Activated CD4-positive, CD25-positive, alpha-beta regulatory T cell treated with anti-CD3 and anti-CD28 coated beads, Interleukin-2, amount 50 U/mL, for 24 hours (primary cell): ENCODE measurements at regions not wholly inside any gene's neighbourhood (a gene's known extent, or its start where the extent isn't known, plus 50 kb on each side); places are given as distances from the start of the nearest gene placed in this dataset.

Experiments used
- ATAC-seq, 2 donors: fragments of 150-1000 bp; cut with Tn5 transposase; one replicate each; pipeline ENCODE4 v1.10.0; 2021; ENCODE audit warnings: mild to moderate bottlenecking in 1 of 2, moderate library complexity in 1 of 2

DNA sequence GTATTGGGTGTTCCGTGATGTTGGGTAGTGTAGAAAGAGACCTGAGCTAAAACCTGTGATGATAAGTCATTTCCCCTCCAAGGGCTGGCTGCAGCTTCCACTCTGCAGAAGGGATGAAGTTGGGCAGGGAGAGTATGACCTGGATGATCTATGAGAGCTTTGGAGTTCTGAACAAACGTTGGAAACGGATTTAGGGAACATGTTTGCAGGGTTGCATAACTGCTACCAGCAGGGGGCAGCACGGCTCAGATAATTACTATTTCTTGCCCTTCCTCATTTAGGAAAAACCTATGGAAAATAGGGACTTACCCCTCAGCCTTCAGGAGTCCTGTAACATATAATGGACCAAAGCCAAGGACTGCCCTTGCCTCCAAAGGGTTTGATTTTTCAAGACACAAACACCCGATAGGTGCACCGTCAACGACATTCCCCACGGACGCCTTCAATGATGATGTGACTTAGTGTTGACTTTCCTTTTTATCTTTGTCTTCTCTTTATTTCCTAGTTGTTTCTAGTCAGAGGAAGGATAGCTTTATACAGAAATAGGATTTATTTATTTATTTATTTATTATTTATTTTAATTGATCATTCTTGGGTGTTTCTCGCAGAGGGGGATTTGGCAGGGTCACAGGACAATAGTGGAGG, 164.9 kb upstream of the SASH1 start:
- no peak for ATAC-seq

DNA sequence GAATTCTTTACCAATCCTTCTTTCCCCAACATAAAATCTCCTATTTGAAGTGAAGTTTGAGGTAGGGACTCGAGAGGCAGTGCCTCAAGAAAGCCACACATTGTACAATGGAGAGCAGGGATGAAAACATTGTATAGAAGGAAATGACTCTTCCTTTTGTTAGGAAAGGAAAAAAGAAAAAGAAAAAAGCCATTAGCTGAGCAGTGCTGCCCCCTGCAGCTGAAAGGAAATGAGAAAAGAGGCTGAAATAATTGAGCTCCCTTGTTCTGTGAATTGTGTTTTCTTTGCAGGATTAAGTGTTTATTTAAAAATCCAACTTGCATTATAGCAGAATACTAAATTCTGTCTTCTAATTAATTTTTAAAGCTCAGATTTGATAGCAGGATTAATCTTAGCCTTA, 162.9 kb upstream of the SASH1 start:
- no peak for ATAC-seq

DNA sequence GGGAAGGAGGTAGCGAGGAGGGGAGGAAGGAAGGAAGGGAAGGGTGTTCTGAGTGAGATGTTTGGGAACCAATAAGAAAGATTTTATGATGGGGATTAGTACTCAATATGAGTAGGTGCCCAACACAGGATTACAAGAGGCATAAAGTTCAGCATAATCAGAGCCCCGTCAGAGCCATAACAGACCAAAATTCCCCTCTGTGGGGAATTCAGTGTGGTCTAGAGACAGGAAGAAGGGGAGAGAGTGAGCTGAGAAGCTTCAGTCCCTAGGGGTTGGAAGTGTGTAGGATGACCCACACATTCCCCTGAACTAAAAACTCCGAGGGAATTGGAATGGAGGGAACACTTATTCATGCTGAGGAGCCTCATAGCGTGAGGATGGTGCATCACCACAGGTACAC, 160.3 kb upstream of the SASH1 start:
- ATAC-seq = no peak

DNA sequence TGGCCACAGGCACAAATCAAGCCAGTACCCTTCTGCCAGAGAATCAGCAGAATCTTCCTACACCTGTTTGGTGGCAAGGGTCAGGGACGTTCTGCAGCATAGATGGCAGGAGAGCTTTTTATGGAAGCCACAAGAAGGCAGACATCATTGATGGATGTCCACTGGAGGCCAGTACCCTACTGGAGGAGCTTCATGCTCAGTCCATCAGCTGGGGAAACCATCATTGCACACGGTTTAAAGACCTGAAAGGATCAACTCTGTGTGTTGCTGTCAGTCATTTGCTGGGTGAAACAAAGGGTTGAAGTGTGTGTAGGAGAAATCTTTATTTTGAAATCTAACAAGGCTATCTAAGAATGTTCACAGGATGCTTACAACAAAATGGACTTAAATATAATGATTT, 158.9 kb upstream of the SASH1 start:
- ATAC-seq = no peak

DNA sequence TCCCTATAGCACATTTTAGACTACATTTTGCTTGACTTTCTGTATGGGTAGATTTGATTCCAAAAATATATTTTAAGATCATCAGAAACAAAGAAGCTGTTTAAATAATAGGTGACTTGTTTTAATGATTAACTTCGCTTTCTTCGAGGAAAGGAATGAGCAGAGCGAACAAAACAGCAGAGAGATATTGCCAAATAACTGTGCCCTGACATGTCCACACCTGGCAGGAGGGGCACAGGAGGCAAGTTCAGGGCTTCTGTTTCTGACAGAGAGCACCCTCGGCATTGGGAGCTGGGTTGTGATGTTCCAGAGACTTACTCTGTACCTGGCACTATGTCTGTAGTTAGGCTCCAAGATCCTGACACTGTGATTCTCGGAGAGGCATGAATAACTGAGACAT, 155.7 kb upstream of the SASH1 start:
- no peak for ATAC-seq

DNA sequence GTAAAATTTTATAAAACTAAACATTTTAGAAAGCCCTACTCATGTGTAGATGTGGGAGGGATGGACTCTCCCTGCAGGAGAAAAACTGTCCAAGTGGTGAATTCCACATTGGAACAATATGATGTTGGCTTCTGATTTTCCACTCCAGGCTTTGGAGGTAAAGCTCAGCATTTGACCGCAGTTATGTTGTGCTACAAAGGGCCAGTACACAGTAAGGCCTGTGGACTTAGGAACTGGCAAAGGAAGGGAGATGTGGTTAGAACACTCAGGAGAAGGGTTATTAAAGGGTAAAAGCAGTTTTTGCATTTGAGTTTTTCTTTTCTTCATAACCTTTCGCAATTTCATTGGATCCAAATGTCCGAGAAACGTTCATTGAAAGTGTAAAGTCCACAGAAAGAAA, 150.3 kb upstream of the SASH1 start:
- ATAC-seq = no peak

DNA sequence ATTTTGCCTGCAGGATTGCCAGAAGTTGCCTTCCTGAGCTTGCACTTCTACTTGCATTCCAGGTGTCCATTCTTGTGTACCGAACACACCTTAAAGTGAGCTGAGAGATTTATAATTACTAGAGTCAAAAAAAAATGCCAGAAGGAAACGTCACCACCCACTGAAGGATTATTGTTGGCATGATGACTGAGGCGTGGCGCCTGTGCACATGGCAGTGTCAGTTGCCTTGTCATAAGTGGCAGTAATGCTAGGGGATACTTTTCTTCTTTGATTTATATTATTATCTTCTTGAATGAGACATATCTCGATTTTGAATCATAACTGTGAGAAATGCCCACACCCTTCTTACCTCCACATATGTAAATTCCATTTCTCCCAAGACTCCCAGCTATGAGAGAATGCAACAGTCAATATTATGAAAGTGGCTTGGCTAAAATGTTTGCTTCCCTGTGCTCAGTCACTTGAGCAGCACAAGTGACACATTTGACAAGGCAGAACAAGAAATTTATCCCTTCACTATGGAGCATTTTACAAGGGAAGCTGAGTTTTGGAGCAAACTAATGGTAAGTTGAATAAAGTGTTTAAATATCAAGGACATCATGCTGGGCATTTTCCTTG, 149.5 kb upstream of the SASH1 start:
- ATAC-seq = no peak

DNA sequence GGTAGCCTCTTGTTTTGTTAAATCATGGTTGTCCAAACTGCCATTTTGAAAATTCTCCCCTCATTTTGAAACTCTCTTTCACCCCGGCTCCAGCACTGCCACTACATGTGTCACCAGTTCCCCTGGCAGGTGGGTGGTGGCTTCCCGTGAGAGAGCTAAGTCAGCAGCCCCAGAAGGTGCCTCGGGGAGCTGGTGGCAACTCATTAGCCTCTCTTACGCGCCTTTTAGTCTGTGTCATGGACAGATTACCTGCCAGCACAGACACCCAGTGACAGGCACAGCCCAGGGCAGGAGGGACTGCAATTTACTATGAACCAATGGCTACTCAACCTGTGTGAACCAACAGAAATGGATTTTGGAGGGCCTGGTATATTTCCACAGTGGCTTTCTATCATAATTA, 147.1 kb upstream of the SASH1 start:
- no peak for ATAC-seq

DNA sequence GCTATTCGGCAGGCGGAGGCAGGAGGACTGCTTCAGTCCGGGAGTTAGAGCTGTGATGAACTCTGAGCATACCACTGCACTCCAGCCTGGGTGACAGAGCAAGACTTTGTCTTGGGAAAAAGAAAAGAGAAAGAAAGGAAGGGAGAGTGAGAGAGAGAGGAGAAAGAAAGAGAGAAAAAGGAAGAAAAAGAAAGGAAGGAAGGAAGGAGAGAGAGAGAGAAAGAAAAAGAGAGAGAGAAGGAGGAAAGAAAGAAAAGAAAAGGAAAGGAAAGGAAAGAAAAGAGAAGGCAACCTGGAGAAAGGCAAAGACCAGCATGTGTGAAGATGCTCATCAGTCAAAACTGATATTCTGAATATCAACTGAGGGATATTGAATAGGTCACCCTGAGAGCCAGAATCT, 143.1 kb upstream of the SASH1 start:
- ATAC-seq = no peak

DNA sequence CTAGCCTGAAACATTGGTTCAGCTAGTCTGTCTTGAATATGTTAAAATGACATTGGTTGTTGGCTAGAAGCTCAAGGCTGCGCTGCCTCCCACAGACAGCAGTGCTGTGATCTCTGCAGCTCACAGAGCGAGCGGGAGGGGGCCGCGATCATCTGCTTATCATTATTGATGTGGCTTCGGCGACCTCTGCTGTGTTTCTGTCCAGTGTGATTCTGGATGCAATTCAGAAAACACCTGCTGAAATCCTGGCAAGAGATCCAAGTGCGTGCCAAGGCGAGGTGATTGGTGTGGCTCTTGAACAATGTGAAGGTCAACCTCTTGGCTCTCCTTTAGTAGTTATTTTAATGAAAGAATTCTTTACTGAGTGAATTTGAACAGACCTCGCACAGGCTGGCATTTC, 142.3 kb upstream of the SASH1 start:
- no peak for ATAC-seq

DNA sequence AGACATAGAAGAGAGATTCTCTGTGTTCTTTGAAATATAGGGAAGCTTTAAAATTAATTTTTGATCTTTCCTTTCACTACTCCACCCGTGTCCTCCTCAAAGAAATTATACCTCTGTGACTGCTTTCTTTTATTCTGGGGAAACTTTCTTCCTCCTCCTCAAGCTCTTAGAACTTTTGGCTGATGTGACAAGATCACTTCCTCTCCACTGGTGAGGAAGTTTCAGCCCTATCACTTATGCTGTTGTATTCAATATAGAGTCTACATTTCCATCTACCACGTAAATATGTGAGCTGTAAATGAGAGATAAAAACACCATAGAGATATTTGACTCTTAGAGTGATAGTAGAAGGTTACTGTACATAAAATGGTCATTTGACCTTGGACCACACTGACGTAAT, 141.9 kb upstream of the SASH1 start:
- ATAC-seq = no peak

DNA sequence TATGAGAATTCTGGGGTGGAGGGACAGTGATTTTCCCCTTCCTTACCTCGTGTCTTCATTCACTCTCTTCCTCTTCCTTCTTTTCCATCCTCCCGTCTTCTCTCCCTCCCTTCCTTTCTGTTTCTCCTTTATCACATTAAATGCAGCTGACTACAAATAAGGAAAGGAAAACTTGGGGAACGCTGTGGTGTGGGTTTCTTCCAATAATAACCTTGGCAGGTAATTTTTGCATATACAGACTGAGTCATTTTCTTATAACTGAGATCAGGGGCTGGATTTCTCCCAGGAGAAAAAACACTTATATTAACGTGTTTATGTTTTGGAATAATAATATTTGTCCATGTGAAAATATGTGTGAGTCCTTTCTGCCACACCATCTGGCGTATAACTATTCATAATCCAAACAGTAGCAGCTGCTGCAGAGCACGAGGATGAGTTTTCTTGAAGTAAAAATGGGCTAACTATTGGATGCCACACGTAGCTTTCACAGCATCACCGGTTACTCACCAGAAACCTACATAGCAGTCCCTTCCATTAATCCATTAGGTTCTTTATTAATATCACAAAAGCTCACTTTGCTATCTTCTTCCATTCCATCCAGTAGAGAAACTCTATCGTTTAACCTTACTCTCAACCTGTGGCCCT, 139.2 kb upstream of the SASH1 start:
- peak in 1 of 2 donors; percentile 6 for ATAC-seq

DNA sequence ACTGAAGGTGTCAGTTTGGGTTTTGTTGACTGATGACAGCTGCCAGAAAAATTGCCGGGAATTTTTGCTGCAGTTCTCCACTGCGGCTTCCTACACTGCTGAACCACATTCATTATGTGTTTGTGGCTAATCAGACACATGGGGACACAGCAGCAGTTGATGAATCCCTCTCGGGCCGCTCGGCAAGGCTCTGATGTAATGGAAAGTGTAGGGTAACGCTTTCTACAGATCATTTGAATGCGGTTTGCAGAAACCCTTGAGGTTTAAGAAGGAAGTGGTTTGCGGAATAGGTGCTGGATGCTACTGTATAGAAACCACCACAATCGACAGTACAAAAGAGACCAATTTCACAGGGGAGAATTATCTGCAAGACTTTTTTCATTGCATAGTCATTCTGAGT, 138.7 kb upstream of the SASH1 start:
- peak; percentile 84 to 88 for ATAC-seq

DNA sequence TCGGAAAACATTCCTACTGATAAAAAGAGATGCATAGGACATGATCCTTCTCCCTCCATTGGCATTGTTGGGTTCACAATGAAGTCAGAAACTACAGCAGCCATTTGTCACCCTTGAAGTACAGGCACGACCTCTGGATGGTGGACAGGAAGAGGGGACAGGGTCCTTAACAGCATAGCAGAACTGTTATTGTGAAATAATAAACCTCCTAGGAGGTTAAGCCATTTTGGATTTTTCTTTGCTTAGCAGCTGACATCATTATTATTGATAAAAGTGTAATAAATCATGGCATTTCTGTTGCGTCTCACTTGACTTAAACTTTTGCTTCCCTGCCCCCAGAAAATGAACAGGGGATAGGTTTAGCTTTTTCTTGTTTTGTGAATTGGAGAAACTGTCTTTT, 134.3 kb upstream of the SASH1 start:
- ATAC-seq = no peak

DNA sequence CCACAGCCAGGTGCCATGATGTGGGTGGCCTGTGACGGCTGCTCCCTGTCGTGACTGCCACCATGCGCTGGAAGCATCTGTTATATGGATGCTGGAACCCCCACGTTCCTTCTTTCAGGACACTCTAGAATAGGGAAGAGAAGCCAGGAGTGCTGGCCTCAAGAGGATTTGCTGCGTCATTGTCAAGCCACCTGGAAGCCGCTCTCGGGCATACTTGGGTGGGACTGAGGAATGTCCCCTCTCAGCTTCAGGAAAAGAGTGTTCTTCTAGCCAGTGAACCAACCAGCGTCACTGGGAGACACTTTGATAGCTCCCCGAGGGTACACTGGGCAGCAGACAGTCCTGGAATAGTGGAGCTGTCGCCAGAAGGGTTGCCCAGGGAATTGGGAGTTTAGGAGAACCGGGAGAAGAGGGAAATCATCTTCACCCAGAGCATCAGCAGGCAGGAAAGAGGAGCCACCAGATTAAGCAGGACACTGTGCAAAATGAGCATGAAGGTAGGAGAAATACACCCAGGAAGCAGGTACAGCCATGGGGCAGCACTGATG, 130.8 kb upstream of the SASH1 start:
- no peak for ATAC-seq

DNA sequence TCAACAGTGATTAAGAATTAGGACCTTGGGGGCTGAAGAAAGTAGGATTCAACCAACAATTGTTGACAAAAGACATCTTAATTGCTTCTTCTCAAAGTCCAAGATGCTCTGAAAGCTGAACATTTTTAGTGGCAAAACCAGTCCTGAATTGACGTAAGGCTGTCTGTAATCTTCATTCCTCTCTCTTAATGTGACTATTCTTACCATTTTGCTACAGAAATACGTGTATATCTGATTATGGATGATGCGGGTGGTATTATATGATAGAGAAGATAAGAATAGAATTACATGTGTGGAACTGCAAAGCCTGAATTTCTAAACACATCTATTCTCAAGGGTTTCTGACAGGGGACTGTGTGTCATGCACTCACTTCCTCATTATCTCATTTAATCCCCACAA, 130.3 kb upstream of the SASH1 start:
- ATAC-seq = no peak

DNA sequence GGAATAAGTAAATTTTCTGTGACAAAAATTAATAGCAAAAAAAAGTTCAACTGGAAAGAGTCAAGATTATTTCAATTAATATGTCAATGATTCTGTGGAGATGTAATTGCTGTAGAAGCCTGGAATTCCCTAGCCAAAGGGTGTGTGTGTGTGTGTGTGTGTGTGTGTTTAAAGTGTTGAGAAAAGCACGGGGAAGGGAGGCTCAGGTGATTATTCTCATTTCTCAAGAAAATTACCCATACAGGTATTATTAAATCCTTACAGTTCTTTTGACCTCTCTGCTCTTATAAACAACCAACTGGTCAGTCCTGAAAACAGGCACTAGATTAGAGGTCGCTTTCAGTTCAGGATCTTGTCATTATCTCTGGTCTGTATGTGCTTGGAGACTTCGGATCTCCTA, 129.3 kb upstream of the SASH1 start:
- ATAC-seq = no peak

DNA sequence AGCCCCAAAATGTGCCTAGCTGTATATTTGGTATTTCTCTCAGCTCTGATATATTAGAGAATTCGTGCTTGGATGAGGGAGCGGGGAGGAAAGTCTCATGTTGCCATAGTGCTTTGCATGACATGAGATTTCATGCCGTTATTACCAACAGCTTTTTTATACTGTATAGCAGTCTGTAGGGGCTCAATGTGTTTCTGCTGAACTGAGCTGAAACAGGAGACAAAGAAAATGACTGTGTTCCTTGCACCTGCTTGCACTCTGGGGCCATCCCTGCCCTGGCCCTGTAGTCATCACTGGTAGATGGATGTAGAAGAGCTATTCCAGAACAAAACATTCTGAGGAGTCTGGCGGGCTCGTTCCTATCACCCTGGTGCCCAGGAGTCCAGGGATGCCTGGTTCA, 128.0 kb upstream of the SASH1 start:
- ATAC-seq = no peak

DNA sequence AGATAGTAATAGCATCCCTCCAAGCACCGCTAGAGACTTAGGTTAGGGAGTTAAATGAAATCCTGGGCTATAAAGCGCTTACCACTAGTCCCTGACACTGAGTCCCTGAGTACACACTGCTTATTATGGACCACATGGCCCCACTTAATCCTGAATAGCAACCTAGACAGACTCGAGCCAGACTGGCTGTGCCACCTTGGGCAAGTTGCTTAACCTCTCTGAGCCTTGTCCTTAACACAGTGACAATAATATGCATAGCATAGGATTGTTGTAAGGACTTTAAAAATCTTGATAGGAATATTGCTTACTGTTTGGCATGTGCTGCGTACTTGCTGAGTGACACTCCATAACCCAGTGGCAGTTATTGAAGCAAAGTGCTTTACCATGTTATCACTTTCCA, 125.6 kb upstream of the SASH1 start:
- ATAC-seq = no peak

DNA sequence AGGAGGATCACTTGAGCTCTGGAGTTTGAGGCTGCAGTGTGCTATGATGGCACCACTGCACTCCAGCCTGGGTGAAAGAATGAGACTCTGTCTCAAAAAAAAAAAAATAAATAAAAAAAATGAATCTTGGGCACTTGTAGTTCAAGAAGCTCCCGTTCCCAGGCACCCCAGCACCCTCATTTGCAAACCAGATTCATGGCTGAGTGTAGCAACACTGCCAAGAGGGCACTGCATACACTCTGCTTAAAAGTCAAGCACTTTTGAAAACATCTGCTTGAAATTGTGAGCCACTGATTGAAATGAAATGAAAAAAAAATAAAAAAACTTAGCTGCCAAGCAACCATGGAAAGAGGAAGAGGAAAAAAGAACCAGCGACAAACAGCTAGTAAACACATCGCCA, 124.7 kb upstream of the SASH1 start:
- ATAC-seq = no peak

DNA sequence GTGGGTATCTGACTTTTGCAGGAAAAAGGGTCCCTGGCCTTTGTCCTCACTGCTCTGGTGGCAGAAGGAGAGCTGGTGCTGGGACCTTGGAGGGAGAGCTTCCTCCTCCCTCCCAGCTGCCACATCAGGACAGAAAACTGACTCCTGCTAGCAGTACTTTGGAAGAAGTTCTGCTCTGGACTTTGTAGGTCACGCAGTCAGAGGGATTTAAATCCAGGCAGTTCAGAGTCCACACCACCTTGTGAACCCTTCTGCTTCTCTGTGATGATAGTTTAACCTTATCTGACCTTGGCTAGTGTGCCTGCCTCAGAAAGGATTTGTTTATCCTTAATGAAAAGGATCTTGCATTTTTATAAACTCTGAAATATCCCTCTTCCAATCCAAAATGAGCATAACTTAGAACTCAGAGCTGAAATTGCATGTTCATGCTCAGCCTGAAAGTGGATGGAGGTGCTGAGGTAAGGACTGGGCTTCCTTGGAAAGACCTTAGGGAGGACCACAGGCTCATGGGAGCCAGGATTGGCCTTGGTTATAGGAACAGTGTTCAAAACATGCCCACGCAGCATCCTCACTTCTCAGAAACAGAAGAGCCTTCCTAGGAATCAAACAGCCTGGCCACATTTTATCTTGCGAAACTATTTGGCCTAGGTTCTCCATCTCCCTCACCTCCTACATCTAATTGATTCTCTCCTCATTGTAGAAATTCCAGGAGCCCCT, 123.9 kb upstream of the SASH1 start:
- no peak for ATAC-seq

DNA sequence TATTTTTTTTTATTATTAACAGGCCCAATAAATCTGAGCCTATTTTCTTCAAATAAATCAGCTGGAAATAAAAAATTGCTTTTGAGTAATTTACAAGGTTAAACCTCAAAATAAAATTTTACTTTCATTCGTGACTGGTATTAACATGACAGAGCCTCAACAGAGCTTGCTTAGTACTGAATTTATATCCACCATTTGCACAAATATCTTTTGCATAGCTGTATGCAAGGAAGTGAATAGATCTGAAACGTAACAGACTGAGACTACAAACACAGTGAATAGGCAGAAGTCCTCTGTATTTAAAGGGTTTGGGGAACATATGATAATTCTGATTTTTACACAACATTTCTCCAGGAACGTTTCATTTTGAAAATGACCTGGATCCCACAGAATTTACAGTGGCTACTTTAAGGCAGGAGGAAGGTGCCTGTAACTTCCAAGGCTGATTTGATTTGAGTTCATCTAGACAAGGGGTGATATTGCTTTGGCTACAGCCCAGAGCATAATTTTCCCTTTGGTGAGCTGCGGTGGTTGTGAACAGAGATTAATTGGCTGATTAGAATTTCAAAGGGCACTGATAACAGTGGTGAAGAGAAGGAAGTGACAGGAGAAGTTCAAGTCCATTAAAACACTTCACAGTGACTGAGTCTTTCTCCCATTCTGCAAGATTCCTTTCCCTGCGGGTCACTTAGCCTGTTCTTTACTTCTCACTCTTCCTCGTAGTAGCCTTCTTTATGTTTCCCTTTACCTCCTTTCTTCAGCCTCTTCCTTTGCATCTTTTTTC, 121.2 kb upstream of the SASH1 start:
- ATAC-seq = no peak

DNA sequence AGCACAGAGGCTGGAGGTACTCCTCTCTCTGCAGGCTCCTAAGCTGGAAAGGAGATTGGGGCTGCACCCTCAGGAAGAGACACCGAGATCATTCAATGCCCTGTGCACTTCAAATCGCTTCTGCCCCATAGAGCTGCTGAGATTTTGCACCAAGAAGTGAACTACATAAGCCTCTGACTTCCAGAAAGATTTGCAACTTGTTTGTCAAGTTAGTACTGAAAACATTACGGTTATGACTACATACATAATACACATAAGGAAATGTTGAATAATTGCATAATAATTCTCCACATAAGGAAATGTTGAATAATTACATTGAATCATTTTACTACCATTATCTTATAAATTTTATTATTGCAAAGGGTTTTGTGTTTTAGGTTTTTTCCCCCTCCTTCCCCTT, 120.3 kb upstream of the SASH1 start:
- no peak for ATAC-seq
